HPDE6-E6E7 (cell line): ENCODE measurements at regions not wholly inside any gene's neighbourhood (a gene's known extent, or its start where the extent isn't known, plus 50 kb on each side); places are given as distances from the start of the nearest gene placed in this dataset.
"Not testable (repeated sequence)": the region's sequence is repeated elsewhere in the genome, so short reads cannot be mapped to it uniquely, and the experiment has no call there.

Experiments used
- DNase-seq: peaks from one replicate; pipeline ENCODE4 v3.0.0; 2011; ENCODE audit warnings: missing footprints; ENCODE audit errors: extremely low spot score

GRCh38 chr2:201946746-201947145, 86.9 kb upstream of the FZD7 start:
- DNase-seq, result not testable (repeated sequence)

GRCh38 chr2:201947287-201947686, 86.4 kb upstream of the FZD7 start:
- DNase-seq, result no peak

GRCh38 chr2:201949181-201949926, 84.3 kb upstream of the FZD7 start:
- DNase-seq, result no peak

- DNase-seq, result no peak
Measured at GRCh38 chr2:201949927-201950246, 83.8 kb upstream of the FZD7 start.

- peak; percentile 44 for DNase-seq
Measured at GRCh38 chr2:201950606-201951005, 83.0 kb upstream of the FZD7 start.

GRCh38 chr2:201952187-201952586, 81.5 kb upstream of the FZD7 start:
- DNase-seq, result no peak

GRCh38 chr2:201953396-201953795, 80.3 kb upstream of the FZD7 start:
- DNase-seq, result no peak

- DNase-seq, result no peak
Measured at GRCh38 chr2:201953880-201954279, 79.8 kb upstream of the FZD7 start.

- DNase-seq, result no peak
Measured at GRCh38 chr2:201955231-201955630, 78.4 kb upstream of the FZD7 start.

- DNase-seq, result no peak
Measured at GRCh38 chr2:201955702-201956141, 77.9 kb upstream of the FZD7 start.

GRCh38 chr2:201956361-201956760, 77.3 kb upstream of the FZD7 start:
- DNase-seq, result no peak

GRCh38 chr2:201957091-201957490, 76.6 kb upstream of the FZD7 start:
- no peak for DNase-seq

GRCh38 chr2:201959198-201959597, 74.5 kb upstream of the FZD7 start:
- no peak for DNase-seq

GRCh38 chr2:201959626-201960025, 74.0 kb upstream of the FZD7 start:
- no peak for DNase-seq

GRCh38 chr2:201960305-201960704, 73.3 kb upstream of the FZD7 start:
- no peak for DNase-seq

GRCh38 chr2:201961401-201961800, 72.3 kb upstream of the FZD7 start:
- DNase-seq, result no peak

GRCh38 chr2:201962774-201963562, 70.7 kb upstream of the FZD7 start:
- DNase-seq, result no peak

GRCh38 chr2:201964011-201964410, 69.6 kb upstream of the FZD7 start:
- no peak for DNase-seq

GRCh38 chr2:201964631-201965206, 68.9 kb upstream of the FZD7 start:
- DNase-seq, result no peak

- DNase-seq, result no peak
Measured at GRCh38 chr2:201965550-201965949, 68.1 kb upstream of the FZD7 start.

GRCh38 chr2:201966691-201967438, 66.8 kb upstream of the FZD7 start:
- DNase-seq, result peak; percentile 28

- DNase-seq, result no peak
Measured at GRCh38 chr2:201968050-201968449, 65.6 kb upstream of the FZD7 start.
